HL-60 (cell line): ENCODE measurements at regions not wholly inside any gene's neighbourhood (a gene's known extent, or its start where the extent isn't known, plus 50 kb on each side); places are given as distances from the start of the nearest gene placed in this dataset.

Experiments
- GABPA ChIP-seq: IDR thresholded peaks from 2 replicates; pipeline ENCODE4 v1.6.1; 2012; ENCODE audit warnings: low read depth
- SPI1 ChIP-seq: IDR thresholded peaks from 2 replicates; pipeline ENCODE4 v1.6.1; 2012; ENCODE audit warnings: low read depth, mild to moderate bottlenecking, borderline replicate concordance
- TF ChIP-seq, protein P1 (sequence below): IDR thresholded peaks from one replicate; pipeline ENCODE4 v1.5.1; 2011; ENCODE audit warnings: low read length, control low read depth, inconsistent platforms; ENCODE audit not compliant: insufficient read depth

DNA sequence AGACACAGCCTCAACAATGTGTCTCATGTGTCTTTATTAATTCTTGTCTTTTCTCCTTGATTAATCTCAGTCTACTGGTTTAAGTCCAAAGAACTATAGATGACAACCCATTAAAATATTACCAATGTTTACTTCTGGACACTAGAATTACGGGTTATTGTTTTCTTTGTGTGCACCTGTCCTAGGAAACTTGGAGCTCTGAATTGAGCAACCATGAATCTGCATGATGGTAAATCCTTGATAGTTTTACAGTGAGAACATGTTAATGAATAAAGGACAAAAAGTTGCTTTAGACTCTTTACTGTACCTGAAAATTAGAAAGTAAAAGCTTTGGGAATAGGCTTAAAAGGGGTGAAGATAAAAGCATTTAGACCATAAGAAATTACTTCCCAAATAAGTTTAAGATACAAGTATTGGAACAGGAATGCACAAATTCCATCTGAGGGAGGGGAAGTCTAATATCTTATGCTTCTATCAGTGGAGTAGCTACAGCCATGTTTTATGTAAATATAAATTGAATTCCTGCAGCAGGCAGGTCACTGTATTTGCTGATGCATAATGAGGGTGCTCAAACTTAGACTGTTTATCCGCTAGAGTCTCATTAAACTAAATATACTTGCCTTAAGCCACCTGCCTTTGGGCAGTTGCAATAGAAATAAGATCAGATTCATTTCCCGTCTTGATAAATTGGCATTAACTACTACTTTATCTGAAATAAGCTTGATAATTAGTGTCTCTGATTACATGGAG lies 603.7 kb upstream of the GCFC2 start:
- TF ChIP-seq SPI1 (no peak), GABPA (no peak)
- TF ChIP-seq, protein P1, sequence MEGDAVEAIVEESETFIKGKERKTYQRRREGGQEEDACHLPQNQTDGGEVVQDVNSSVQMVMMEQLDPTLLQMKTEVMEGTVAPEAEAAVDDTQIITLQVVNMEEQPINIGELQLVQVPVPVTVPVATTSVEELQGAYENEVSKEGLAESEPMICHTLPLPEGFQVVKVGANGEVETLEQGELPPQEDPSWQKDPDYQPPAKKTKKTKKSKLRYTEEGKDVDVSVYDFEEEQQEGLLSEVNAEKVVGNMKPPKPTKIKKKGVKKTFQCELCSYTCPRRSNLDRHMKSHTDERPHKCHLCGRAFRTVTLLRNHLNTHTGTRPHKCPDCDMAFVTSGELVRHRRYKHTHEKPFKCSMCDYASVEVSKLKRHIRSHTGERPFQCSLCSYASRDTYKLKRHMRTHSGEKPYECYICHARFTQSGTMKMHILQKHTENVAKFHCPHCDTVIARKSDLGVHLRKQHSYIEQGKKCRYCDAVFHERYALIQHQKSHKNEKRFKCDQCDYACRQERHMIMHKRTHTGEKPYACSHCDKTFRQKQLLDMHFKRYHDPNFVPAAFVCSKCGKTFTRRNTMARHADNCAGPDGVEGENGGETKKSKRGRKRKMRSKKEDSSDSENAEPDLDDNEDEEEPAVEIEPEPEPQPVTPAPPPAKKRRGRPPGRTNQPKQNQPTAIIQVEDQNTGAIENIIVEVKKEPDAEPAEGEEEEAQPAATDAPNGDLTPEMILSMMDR = no peak
